Aorta (tissue), 5 donors: ENCODE measurements at regions not wholly inside any gene's neighbourhood (a gene's known extent, or its start where the extent isn't known, plus 50 kb on each side); places are given as distances from the start of the nearest gene placed in this dataset.

Experiments
- ATAC-seq: fragments of 200-7000 bp; cut with Tn5 transposase; one replicate; pipeline ENCODE4 v1.9.1; 2022; ENCODE audit warnings: moderate library complexity; ENCODE audit not compliant: low FRiP score
- DNase-seq, 2 donors: peaks; one replicate each; pipeline ENCODE4 v3.0.0-alpha.2; 2020
- H3K27ac ChIP-seq, 2 donors: one replicate each; pipeline ENCODE4 v1.5.1; 2013; ENCODE audit warnings: low read length in 2 of 2, mild to moderate bottlenecking in 2 of 2, moderate library complexity in 2 of 2, control low read depth in 1 of 2, inconsistent platforms in 1 of 2, low read depth in 1 of 2
- H3K27me3 ChIP-seq, 2 donors: one replicate each; pipeline ENCODE4 v1.6.1; 2013; ENCODE audit warnings: control low read depth in 1 of 2, low read length in 1 of 2, mild to moderate bottlenecking in 1 of 2, moderate library complexity in 1 of 2; ENCODE audit not compliant: insufficient read depth in 2 of 2, control insufficient read depth in 1 of 2
- H3K36me3 ChIP-seq, 2 donors: one replicate each; pipeline ENCODE4 v1.6.1; 2013; ENCODE audit warnings: control low read depth in 1 of 2, low read length in 1 of 2, mild to moderate bottlenecking in 1 of 2; ENCODE audit not compliant: insufficient read depth in 2 of 2, control insufficient read depth in 1 of 2
- H3K4me1 ChIP-seq, 2 donors: one replicate each; pipeline ENCODE4 v1.6.1; 2013; ENCODE audit warnings: low read length in 2 of 2, control low read depth in 1 of 2, mild to moderate bottlenecking in 1 of 2, moderate library complexity in 1 of 2; ENCODE audit not compliant: insufficient read depth in 2 of 2, control insufficient read depth in 1 of 2
- H3K4me3 ChIP-seq, 2 donors: one replicate each; pipeline ENCODE4 v1.5.1; 2013; ENCODE audit warnings: low read length in 2 of 2, control low read depth in 1 of 2, mild to moderate bottlenecking in 1 of 2
- H3K9me3 ChIP-seq: one replicate; pipeline ENCODE4 v1.6.1; 2013; ENCODE audit warnings: mild to moderate bottlenecking, low read length; ENCODE audit not compliant: control insufficient read depth
- WGBS, 2 donors: extraction: QIAGEN DNeasy Blood & Tissue Kit; methylation state at CpG; one replicate each; pipeline ENCODE4 v1.1.7; 2013; 5-methylcytosine and 5-hydroxymethylcytosine counted together
- intact Hi-C, 2 donors: fragments of 100-400 bp; cut with DNase I; formaldehyde crosslinking; loops; one replicate each; pipeline versions ENCODE4 v1.14.2 to v1.15.0; 2022
- donor health status: healthy with polysubstance abuse.
- donor health status: Bipolar disorder and iron deficiency.
- donor health status: DM: no; HTN: no; CAD: no.
- donor health status: DM: no; HTN: no; CAD: no.
- donor health status: DM: yes; HTN: yes; CAD: no.

- WGBS, 2 donors: 82 to 83% methylated on average over 17 of the region's 17 CpGs
- intact Hi-C loops: no loop called here
- peak in 1 of 2 donors; percentile 38 for DNase-seq
- Histone ChIP-seq H3K4me1 (peaks cover 0 to 9% of the 10 kb centered on the region in 2 donors), H3K9me3 (no peaks in the 10 kb centered on the region), H3K27ac (no peak overlapping the region), H3K36me3 (no peaks in the 10 kb centered on the region), H3K4me3 (no peak overlapping the region), H3K27me3 (no peaks in the 10 kb centered on the region)
- no peak for ATAC-seq
Observed at GRCh38 chr5:60210810-60211209, 317.3 kb upstream of the PDE4D start.

DNA sequence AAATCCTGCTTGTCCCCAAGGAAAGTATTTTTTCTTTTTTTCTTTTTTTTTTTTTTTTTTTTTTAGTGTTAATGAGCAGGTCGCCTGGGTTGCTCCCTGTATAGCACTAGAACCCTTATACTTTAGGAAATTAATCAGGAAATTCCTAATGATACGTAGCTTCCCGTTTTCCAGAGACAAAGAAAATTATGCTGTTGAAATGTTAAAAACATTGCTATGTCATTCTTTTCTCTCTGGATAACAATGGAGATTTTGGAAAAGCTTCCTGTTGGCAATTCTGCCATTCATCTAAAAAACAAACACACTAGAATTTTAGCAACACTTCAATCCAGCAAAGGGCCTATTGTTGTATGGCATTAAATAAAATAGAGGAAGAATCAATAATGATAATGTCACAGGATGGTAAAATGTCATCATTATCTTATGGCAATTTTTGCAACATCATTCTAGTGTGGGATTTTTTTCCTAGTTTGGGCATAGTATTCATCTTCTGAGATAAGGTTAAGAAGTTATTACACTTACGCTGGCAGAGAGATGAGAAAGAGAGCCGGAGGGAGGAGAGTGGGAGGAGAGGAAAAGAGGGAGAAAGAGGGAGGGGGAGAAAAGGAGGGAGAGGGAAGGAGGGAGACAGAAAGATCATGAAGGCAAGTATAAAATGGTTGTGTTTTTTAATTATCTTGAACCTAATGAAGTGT lies 315.8 kb upstream of the PDE4D start:
- ATAC-seq: no peak
- H3K27ac ChIP-seq: peak overlapping the region in 1 of 2 donors; percentile 53
- 9 to 16% methylated on average over 5 of the region's 5 CpGs for WGBS, 2 donors

GRCh38 chr5:60208716-60209115 lies 315.2 kb upstream of the PDE4D start:
- Histone ChIP-seq H3K27ac (peak overlapping the region in 1 of 2 donors; percentile 53), H3K4me3 (no peak overlapping the region), H3K9me3 (no peaks in the 10 kb centered on the region), H3K27me3 (no peaks in the 10 kb centered on the region), H3K4me1 (peaks cover 0 to 9% of the 10 kb centered on the region in 2 donors), H3K36me3 (no peaks in the 10 kb centered on the region)
- no peak for ATAC-seq
- peak in 1 of 2 donors; percentile 28 for DNase-seq
- whole genome bisulfite sequencing, 2 donors: 3 to 5% methylated on average over 3 of the region's 3 CpGs
- intact Hi-C loops: no loop called here

More for the DNA sequence above, 315.8 kb upstream of the PDE4D start:
- Histone ChIP-seq H3K36me3 (no peaks in the 10 kb centered on the region), H3K4me1 (peaks cover 0 to 9% of the 10 kb centered on the region in 2 donors), H3K27me3 (no peaks in the 10 kb centered on the region), H3K4me3 (peak overlapping the region in 1 of 2 donors; percentile 12), H3K9me3 (no peaks in the 10 kb centered on the region)
- intact Hi-C loops: no loop called here
- no peak for DNase-seq

DNA sequence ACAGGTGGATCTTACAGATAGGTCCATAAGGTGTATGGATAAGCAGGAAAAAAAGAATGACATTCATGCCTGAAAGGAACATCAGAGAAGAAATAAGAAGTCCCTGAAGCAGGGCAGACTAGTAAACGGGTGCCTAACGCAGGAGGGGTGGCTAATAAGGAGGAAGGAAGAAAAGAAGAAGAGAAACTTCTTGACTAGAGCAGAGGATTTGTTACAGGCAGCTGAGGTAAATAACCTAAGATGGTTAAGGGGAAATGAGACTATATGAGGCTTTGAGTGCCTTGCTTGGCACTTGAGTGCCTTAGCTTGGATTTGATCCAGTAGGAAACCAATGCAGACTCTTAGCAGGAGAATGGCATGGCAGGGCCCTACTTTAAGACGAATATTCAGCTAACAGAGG lies 313.5 kb upstream of the PDE4D start:
- no peaks in the 10 kb centered on the region for H3K36me3 ChIP-seq
- no peak overlapping the region for H3K4me3 ChIP-seq
- no peaks in the 10 kb centered on the region for H3K9me3 ChIP-seq
- ATAC-seq (peak; percentile 60), DNase-seq (no peak)
- peaks cover 0 to 9% of the 10 kb centered on the region in 2 donors for H3K4me1 ChIP-seq
- intact Hi-C loops: no loop called here
- no peak overlapping the region for H3K27ac ChIP-seq
- 29 to 35% methylated on average over 3 of the region's 3 CpGs for WGBS, 2 donors
- no peaks in the 10 kb centered on the region for H3K27me3 ChIP-seq

DNA sequence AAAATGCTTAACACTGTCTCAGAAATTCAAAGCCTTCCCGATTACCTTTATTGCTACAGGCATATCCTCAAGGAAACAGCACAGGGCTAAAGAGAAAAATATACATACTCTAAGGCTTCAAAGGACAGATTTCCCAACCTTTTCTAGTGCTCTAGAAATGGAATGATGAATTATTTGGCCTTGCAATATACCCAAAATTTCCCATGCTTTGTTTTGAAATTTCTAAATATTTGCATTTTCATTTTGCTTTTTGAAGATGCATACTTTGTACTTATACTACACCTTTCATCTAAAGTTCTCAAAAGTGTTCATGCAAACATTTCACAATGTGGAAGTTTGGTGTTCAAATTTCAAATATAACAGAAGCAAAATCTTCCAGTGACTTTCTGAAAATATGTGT lies 312.7 kb upstream of the PDE4D start:
- WGBS, 2 donors: 89 to 94% methylated on average over 1 of the region's 1 CpG
- DNase-seq (no peak), ATAC-seq (no peak)
- peaks cover 0 to 9% of the 10 kb centered on the region in 2 donors for H3K4me1 ChIP-seq
- H3K9me3 ChIP-seq: no peaks in the 10 kb centered on the region
- intact Hi-C loops: no loop called here
- no peak overlapping the region for H3K4me3 ChIP-seq
- no peaks in the 10 kb centered on the region for H3K27me3 ChIP-seq
- H3K27ac ChIP-seq: no peak overlapping the region
- no peaks in the 10 kb centered on the region for H3K36me3 ChIP-seq

- Histone ChIP-seq H3K4me1 (peaks cover 0 to 9% of the 10 kb centered on the region in 2 donors), H3K27ac (no peak overlapping the region), H3K9me3 (no peaks in the 10 kb centered on the region), H3K36me3 (no peaks in the 10 kb centered on the region), H3K27me3 (no peaks in the 10 kb centered on the region), H3K4me3 (no peak overlapping the region)
- no peak for ATAC-seq
- no peak for DNase-seq
- 88 to 93% methylated on average over 2 of the region's 2 CpGs for WGBS, 2 donors
- intact Hi-C loops: no loop called here
Observed at GRCh38 chr5:60205071-60205470, 311.5 kb upstream of the PDE4D start.

DNA sequence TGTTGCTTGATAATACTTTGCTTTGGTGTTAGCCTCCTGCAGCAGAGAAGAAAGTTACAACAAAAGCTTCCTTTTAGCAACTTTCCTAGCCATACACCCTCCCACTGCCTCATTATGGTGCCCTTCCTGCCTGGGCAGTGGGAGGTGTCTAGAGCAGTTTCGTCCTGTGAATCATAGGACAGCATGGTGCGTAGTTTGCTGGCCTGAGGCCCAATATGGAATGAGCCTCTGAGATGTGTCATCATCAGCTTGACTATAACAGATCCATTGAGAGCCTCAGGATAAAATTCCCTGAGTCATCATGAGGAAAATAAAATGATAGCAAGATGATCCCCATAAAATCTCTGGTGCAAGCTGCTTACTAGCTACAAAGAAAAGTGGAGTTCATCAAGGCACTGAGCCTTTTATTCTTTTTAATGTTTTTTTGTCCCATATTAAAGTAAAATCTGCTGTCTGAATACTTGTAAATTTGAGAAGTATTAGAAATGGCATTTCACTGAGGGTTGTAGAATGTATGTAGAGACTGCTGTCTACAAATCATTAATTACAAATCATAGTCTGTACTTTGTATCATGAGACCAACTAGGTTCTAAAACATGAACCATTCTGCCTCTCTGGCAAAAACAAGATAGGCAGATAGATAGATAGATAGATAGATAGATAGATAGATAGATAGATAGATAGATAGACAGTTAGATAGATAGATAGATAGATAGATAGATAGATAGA lies 303.0 kb upstream of the PDE4D start:
- intact Hi-C loops: no loop called here
- Histone ChIP-seq H3K27ac (no peak overlapping the region), H3K4me3 (no peak overlapping the region), H3K36me3 (no peaks in the 10 kb centered on the region), H3K27me3 (no peaks in the 10 kb centered on the region), H3K9me3 (no peaks in the 10 kb centered on the region), H3K4me1 (no peaks in the 10 kb centered on the region)
- ATAC-seq (no peak), DNase-seq (peak; percentile 69 to 76)
- WGBS, 2 donors: 56 to 78% methylated on average over 2 of the region's 2 CpGs

DNA sequence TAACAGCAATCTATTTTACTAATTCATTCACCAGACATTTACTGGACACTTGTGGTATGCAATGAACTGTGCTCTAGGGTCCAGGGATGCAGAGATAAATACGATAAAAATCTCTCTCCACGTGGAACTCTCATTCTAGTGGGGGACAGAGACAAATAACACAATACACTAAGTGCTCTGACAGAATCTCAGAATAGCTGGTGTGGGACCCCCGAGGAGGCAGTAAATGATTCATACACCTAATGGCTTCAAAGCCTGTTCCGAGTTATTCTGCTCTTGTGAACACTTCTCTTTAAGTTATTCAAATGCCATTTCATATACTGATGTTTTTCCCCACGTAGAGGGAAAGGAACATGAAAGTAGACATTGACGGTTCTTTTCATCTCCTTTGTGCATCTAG lies 302.0 kb upstream of the PDE4D start:
- WGBS, 2 donors: 76 to 85% methylated on average over 6 of the region's 6 CpGs
- intact Hi-C loops: no loop called here

DNA sequence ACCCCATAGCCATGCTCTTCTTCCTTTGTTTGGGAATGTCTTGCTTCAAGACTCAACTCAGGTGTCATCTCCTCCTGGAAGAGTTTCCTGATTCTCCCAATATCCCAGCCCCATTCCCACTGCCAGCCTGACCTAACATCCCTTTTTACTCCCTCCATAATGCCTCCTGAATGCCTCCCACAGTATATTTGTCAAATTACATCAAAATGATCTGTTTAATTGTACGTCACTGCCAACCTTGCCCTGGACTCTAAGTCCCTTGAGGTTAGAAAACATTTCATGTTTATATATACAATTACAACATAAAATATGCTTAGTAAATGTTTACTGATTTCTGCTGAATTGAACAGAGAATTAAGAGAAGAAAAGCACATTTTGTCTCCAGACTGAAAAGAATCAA lies 301.6 kb upstream of the PDE4D start:
- no peak overlapping the region for H3K27ac ChIP-seq
- H3K27me3 ChIP-seq: no peaks in the 10 kb centered on the region
- 93 to 95% methylated on average over 1 of the region's 1 CpG for WGBS, 2 donors
- H3K36me3 ChIP-seq: no peaks in the 10 kb centered on the region
- no peaks in the 10 kb centered on the region for H3K4me1 ChIP-seq
- DNase-seq: no peak
- no peak for ATAC-seq
- no peaks in the 10 kb centered on the region for H3K9me3 ChIP-seq
- no peak overlapping the region for H3K4me3 ChIP-seq
- intact Hi-C loops: no loop called here

More for the DNA sequence above, 302.0 kb upstream of the PDE4D start:
- H3K9me3 ChIP-seq: no peaks in the 10 kb centered on the region
- DNase-seq: no peak
- no peak overlapping the region for H3K27ac ChIP-seq
- H3K36me3 ChIP-seq: no peaks in the 10 kb centered on the region
- no peaks in the 10 kb centered on the region for H3K27me3 ChIP-seq
- no peak for ATAC-seq
- no peak overlapping the region for H3K4me3 ChIP-seq
- H3K4me1 ChIP-seq: no peaks in the 10 kb centered on the region
